HG03280 (cell line): ENCODE measurements at regions not wholly inside any gene's neighbourhood (a gene's known extent, or its start where the extent isn't known, plus 50 kb on each side); places are given as distances from the start of the nearest gene placed in this dataset.
"Not testable (repeated sequence)": the region's sequence is repeated elsewhere in the genome, so short reads cannot be mapped to it uniquely, and the experiment has no call there.

ENCODE experiments used
- ATAC-seq: cut with Tn5 transposase; IDR thresholded peaks from one replicate; pipeline ENCODE4 v1.9.1; 2021; ENCODE audit warnings: mild to moderate bottlenecking, moderate library complexity; ENCODE audit not compliant: unreplicated experiment

GRCh38 chr5:128782446-128782845, 182.8 kb upstream of the SLC27A6 start:
- ATAC-seq = no peak

DNA sequence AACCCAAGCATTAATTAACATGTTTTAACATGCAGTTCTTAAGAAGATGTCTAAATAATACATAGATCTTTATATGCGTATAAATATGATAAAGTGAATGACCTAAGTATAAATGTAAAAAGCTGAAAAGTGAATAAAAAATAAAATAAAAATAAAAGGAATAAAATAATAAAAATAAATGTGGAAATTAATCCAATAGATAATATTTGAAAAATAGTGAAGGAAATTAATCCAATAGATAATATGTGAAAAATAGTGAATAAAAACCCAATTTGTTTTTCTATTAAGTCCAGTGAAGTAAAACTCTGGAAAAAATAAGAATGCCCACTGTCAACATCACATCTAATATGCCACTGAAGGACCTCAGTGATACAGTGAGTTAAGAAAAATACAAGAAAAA, 180.6 kb upstream of the SLC27A6 start:
- ATAC-seq = no peak

- no peak for ATAC-seq
These were observed 174.0 kb upstream of the SLC27A6 start for GRCh38 chr5:128791312-128791711.

DNA sequence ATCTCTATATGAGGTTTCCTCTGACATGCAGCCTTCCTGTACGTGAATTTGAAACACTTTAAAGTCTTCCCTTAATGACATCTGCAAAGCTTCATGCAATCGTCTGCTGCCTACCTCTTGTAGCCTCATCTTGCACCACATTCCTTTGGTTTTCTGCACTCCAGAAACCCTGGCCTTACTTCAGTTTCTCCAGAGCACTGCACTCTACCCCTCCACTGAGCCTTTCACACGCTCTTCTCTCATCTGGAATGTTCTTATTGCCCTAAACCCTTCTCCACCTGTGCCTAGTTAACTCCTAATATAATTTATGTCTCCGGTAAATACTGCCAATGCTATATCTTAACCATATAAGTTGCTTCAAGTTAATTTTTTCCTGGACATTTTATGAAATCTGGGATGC, 168.8 kb upstream of the SLC27A6 start:
- ATAC-seq = no peak

DNA sequence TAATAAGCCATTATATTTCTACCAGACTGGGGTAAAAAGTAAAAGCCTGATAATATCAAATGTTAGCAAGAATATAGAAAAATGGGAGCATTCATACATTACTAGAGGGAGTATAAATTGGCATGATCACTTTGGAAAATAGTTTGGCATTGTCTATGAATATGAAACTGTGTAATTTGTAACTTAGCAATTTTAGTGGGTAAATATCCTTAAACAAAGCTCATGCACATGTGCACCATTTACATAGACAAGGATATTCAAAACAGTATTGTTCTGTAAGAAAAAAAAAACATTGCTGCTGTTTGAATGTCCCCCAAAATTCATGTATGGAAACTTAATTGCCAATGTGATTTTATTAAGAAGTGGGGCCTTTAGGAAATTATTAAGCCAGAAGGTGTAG, 166.4 kb upstream of the SLC27A6 start:
- no peak for ATAC-seq

DNA sequence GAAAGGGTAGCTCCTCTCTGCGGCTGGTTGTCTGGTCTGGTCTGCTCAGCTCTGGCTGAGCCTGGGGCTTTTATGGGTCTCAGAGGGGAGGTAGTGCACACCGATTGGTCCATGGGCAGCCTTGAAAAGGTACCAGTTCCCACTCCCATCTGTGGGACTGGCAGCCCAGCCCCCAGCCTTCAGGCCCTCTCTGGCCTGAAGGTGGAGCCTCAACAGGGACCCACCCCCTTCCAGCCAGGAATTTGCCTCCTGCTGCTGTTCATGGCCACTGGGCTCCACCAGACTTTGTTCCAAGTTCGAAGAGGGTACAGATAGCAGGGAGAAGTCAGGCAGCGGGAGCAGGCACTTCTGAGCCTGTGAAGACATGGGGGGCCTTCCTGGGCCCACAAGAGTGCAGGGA, 165.3 kb upstream of the SLC27A6 start:
- ATAC-seq = no peak

DNA sequence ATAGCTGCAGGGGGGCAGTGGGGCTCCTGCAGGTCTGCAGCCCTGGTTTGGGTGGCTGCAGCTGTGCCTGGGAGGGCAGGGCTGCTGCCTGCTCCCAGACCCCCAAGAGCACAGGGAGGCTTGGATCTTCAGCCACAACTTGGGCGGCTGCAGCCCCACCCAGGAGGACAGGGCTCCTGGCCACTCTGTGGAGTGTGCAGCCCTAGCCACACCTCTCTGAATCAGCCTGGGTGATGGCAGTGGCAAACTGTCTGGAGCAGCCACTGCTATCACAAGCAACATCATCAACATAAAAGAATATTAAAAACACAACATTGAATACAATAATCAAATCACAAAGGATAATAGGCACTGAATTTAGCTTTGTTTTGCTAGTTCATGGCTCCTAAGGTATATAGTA, 164.9 kb upstream of the SLC27A6 start:
- ATAC-seq = no peak

GRCh38 chr5:128813317-128814070, 151.8 kb upstream of the SLC27A6 start:
- ATAC-seq = no peak

DNA sequence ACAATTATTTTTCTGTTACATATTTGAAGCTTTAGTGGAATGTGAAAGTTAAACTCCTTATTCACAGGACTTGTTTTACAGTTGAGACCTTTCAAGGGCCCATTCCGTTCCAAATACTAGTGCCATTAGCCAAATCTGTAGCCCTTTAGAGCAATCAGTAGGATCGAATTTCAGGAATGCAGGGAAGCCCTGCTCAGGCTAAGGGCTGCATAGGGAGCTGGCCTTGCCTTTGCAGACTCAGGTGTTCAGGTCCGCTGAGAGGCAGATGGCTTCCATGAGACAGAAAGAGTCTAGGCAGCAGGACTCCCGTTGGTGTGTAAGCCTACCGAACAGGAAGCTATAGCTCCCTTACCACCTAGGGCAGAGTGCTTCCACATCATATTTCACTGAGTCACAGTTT, 150.1 kb upstream of the SLC27A6 start:
- ATAC-seq = no peak

DNA sequence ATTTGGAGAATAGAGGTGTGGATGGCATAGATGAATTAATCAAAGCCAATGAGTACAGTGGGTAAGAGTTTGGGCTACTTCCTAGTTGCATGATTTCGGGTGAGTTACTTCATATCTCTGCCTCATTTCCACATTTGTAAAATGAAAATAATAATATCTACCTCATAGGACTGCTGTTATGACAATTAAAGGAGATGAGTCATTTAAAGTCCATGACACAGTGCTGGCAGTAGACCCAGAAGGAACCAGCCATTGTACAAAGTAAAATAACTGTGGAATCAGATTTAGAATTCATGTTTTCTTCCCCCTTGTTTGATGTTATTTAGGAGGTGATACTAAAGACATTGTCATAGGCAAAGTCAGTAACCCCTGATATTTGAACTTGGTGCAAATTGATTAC, 139.5 kb upstream of the SLC27A6 start:
- ATAC-seq = no peak

DNA sequence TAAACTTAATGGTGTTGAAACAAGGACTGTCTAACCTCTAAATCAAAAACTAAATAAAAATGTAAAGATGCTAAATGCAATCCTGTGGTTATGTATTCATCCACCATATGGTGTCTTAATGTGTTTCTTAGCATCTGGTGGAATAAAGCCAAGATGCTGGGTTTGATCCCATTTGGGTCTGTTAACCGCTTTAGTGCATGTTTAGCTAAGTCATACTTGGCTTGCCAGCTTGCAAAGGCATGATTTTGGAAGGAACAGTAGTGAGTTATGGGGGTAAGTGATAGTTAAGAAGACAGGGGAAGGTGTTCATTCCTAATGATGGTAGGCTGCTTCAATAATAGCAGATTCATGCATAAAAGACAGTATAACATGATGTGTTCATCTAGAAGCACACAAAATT, 139.0 kb upstream of the SLC27A6 start:
- ATAC-seq = no peak

- no peak for ATAC-seq
These were observed 128.7 kb upstream of the SLC27A6 start for GRCh38 chr5:128836571-128836970.

GRCh38 chr5:128838623-128839022, 126.7 kb upstream of the SLC27A6 start:
- no peak for ATAC-seq

DNA sequence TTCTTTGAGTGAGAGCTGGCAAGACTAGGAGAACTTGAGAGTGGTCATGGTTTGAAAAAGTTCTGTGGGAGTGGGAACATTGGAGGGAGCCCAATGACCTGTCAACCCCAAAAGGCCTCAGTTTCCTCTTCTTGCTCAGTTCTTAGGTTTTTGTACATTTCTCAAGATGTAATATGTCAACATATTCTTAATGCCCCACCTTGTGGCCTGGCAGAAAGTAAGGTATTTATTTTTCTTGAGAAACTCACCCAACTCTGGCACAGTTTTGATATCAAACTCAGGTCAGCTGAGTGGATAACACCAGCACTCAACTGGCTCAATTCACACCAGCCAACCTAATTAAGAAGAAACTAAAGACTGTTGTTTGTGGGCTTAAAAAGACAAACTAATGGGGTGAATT, 123.0 kb upstream of the SLC27A6 start:
- ATAC-seq = no peak

GRCh38 chr5:128844354-128844923, 120.8 kb upstream of the SLC27A6 start:
- no peak for ATAC-seq

GRCh38 chr5:128850049-128850448, 115.2 kb upstream of the SLC27A6 start:
- no peak for ATAC-seq

- ATAC-seq = no peak
These were observed 110.4 kb upstream of the SLC27A6 start for GRCh38 chr5:128854931-128855330.

- ATAC-seq = no peak
These were observed 108.1 kb upstream of the SLC27A6 start for GRCh38 chr5:128857076-128857677.

GRCh38 chr5:128858995-128859394, 106.3 kb upstream of the SLC27A6 start:
- no peak for ATAC-seq

DNA sequence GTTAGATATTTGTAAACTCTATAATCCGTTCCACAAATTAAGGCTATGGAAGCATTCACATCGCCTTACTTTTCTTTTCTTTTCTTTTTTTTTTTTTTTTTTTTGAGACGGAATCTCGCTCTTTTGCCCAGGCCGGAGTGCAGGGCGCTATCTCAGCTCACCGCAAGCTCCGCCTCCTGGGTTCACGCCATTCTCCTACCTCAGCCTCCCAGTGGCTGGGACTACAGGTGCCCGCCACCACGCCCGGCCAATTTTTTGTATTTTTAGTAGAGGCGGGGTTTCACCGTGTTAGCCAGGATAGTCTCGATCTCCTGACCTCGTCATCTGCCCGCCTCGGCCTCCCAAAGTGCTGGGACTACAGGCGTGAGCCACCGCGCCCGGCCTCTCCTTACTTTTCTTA, 104.1 kb upstream of the SLC27A6 start:
- not testable (repeated sequence) for ATAC-seq

DNA sequence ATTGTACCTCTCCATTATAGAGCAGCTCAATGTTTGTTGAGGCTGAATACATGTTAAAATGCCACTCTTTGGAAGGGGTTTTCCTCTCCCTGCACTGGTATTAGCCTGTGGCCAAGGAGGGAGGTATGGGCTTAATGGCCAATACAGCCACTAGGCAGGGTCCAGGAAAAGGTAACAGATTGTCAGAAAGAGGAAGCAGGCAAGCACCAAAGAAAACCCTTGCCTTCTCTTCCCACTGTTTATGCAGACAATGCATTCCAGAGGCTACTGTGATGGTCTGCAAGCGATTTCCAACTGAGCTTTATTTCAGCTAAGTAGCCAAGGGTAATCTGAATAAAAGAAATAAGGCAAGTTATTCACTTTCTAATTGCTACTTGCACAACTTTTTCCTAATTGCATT, 95.3 kb upstream of the SLC27A6 start:
- no peak for ATAC-seq

DNA sequence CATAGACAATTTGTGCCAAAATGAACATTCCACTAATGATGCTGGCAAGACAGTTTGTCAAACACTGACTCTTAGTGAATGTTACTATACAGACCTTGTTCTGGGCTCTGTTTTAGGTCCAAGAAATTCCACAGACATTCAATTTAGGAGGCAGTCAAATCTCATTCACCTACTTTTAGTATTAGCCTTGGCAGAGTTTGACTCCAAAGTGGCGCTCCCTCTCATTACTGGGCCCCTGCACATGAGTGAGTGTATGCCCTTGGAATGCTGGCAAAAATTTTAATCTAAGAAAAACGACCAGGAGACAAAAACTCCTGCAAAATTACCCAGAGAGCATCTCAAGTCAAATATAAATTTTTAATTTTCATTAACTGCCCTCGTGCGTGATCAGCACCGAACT, 94.9 kb upstream of the SLC27A6 start:
- no peak for ATAC-seq
